ENCODE measurements at regions not wholly inside any gene's neighbourhood (a gene's known extent, or its start where the extent isn't known, plus 50 kb on each side); places are given as distances from the start of the nearest gene placed in this dataset.

DNA sequence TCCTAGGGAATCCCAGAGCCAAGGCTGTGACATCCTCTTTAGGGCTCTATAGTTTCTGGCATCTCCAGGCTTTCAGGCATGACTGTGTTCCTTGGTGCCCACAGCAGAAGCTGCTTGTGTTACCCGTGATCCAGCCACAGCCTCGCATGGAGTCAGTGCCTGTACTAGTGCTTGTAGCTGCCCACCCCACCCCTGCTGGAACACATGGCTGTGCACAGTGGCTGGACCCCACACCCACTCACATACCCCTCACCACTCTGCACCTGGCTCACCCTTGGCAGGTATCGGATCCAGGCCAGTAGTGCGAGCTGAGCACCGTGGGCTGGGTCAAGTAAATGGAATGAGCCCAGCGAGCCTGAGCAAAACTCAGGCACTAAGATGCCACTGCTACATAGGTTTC, 934.7 kb upstream of the PRMT6 start:
- CTCF ChIA-PET = no interaction called here
- no peak for DNase-seq
- 91% methylated on average over 5 of the region's 6 CpGs for WGBS (ENCODE audit: insufficient coverage)

DNA sequence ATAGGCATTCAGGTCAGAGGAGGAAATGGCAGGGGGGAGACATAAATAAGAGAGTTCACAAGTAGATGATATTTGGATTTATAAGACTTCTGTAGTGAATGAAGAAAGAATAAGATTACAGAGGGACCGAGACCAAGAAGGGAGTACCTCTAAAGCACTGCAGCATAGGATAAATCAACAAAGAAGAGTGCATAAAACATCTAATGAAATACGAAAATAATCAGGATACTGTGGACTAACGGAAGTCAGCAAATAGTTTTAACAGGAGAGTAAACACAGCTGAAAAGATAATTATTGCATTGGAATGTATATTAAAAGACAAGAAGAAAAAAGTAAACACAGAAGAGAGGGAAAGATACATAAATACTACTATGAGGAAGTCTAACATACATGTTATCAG, 921.9 kb upstream of the PRMT6 start:
- H3K79me2 ChIP-seq (ENCODE audit: control insufficient read depth, insufficient read depth, low read length) = no peaks in the 10 kb centered on the region
- ChIA-PET POLR2A (no interaction called here), CTCF (no interaction called here)
- intact Hi-C loops (cut with micrococcal nuclease) = no loop called here
- Mint-ChIP-seq H3K4me3 (no peak overlapping the region), H3K27ac (no peak overlapping the region), H3K9me3 (ENCODE audit: insufficient read depth) (no peaks in the 10 kb centered on the region), H3K27me3 (no peaks in the 10 kb centered on the region), H3K4me1 (no peaks in the 10 kb centered on the region)
- WGBS (ENCODE audit: insufficient coverage) = no CpG with 5 or more reads among the region's 3 CpGs
- H3K36me3 ChIP-seq (replicated peaks in 1 of 2; ENCODE audit: control extremely low read depth in 1 of 2, control insufficient read depth in 1 of 2, extremely low read depth in 1 of 2, insufficient read depth in 2 of 2, low read length in 1 of 2) = no peaks in the 10 kb centered on the region
- peaks cover 0 to 3% (median 0%) of the 10 kb centered on the region in 3 donors for H3K9me3 ChIP-seq (ENCODE audit: control extremely low read depth in 1 of 3, control insufficient read depth in 2 of 3, insufficient read depth in 1 of 3, low read length in 2 of 3)
- TF ChIP-seq, protein P1, sequence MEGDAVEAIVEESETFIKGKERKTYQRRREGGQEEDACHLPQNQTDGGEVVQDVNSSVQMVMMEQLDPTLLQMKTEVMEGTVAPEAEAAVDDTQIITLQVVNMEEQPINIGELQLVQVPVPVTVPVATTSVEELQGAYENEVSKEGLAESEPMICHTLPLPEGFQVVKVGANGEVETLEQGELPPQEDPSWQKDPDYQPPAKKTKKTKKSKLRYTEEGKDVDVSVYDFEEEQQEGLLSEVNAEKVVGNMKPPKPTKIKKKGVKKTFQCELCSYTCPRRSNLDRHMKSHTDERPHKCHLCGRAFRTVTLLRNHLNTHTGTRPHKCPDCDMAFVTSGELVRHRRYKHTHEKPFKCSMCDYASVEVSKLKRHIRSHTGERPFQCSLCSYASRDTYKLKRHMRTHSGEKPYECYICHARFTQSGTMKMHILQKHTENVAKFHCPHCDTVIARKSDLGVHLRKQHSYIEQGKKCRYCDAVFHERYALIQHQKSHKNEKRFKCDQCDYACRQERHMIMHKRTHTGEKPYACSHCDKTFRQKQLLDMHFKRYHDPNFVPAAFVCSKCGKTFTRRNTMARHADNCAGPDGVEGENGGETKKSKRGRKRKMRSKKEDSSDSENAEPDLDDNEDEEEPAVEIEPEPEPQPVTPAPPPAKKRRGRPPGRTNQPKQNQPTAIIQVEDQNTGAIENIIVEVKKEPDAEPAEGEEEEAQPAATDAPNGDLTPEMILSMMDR (IDR thresholded peaks at IDR 0.05) = no peak
- no peak for TF ChIP-seq EZH2 (IDR thresholded peaks at IDR 0.05; ENCODE audit: borderline replicate concordance, insufficient read depth, low read depth, low read length, poor library complexity, severe bottlenecking)
- no peaks in the 10 kb centered on the region for H4K20me1 ChIP-seq (ENCODE audit: control insufficient read depth, insufficient read depth, low read length, poor library complexity, severe bottlenecking)
- H3K27me3 ChIP-seq (replicated peaks in 1 of 4; ENCODE audit: control extremely low read depth in 1 of 4, control insufficient read depth in 3 of 4, insufficient read depth in 4 of 4, low read length in 3 of 4) = no peaks in the 10 kb centered on the region
- no peak overlapping the region for H3K27ac ChIP-seq (ENCODE audit: low read length in 2 of 2)
- DNase-seq = no peak
- H3K4me2 ChIP-seq (replicated peaks; ENCODE audit: low read depth, low read length, poor library complexity, severe bottlenecking) = no peak overlapping the region
- H3K4me1 ChIP-seq (ENCODE audit: control insufficient read depth in 2 of 2, insufficient read depth in 2 of 2, low read length in 2 of 2) = no peaks in the 10 kb centered on the region
- no peak overlapping the region for H2AFZ ChIP-seq (ENCODE audit: insufficient read depth, low read depth, low read length, poor library complexity, severe bottlenecking)
- H3K9ac ChIP-seq (ENCODE audit: low read length) = no peak overlapping the region
- no peak overlapping the region for H3K4me3 ChIP-seq (ENCODE audit: control extremely low read depth in 1 of 5, extremely low read depth in 1 of 5, insufficient read depth in 1 of 5, low read depth in 2 of 5, low read length in 4 of 5)
- no peak for ATAC-seq (ENCODE audit: low read depth)

More for the DNA sequence above, 934.7 kb upstream of the PRMT6 start:
- intact Hi-C loops (cut with micrococcal nuclease) = no loop called here
- POLR2A ChIA-PET = no interaction called here
- TF ChIP-seq, protein P1 (IDR thresholded peaks at IDR 0.05) = no peak
- TF ChIP-seq EZH2 (IDR thresholded peaks at IDR 0.05; ENCODE audit: borderline replicate concordance, insufficient read depth, low read depth, low read length, poor library complexity, severe bottlenecking) = no peak
- Histone ChIP-seq H3K27ac (ENCODE audit: low read length in 2 of 2) (no peak overlapping the region), H3K79me2 (ENCODE audit: control insufficient read depth, insufficient read depth, low read length) (no peaks in the 10 kb centered on the region), H3K9ac (ENCODE audit: low read length) (no peak overlapping the region), H3K4me2 (replicated peaks; ENCODE audit: low read depth, low read length, poor library complexity, severe bottlenecking) (no peak overlapping the region), H3K4me3 (ENCODE audit: control extremely low read depth in 1 of 5, extremely low read depth in 1 of 5, insufficient read depth in 1 of 5, low read depth in 2 of 5, low read length in 4 of 5) (no peak overlapping the region), H3K36me3 (replicated peaks in 1 of 2; ENCODE audit: control extremely low read depth in 1 of 2, control insufficient read depth in 1 of 2, extremely low read depth in 1 of 2, insufficient read depth in 2 of 2, low read length in 1 of 2) (no peaks in the 10 kb centered on the region), H3K4me1 (ENCODE audit: control insufficient read depth in 2 of 2, insufficient read depth in 2 of 2, low read length in 2 of 2) (no peaks in the 10 kb centered on the region), H4K20me1 (ENCODE audit: control insufficient read depth, insufficient read depth, low read length, poor library complexity, severe bottlenecking) (no peaks in the 10 kb centered on the region), H2AFZ (ENCODE audit: insufficient read depth, low read depth, low read length, poor library complexity, severe bottlenecking) (no peak overlapping the region), H3K9me3 (ENCODE audit: control extremely low read depth in 1 of 3, control insufficient read depth in 2 of 3, insufficient read depth in 1 of 3, low read length in 2 of 3) (peaks cover 0 to 24% (median 5%) of the 10 kb centered on the region in 3 donors), H3K27me3 (replicated peaks in 1 of 4; ENCODE audit: control extremely low read depth in 1 of 4, control insufficient read depth in 3 of 4, insufficient read depth in 4 of 4, low read length in 3 of 4) (no peaks in the 10 kb centered on the region)
- Mint-ChIP-seq H3K27ac (no peak overlapping the region), H3K27me3 (no peaks in the 10 kb centered on the region), H3K9me3 (ENCODE audit: insufficient read depth) (peaks cover 5% of the 10 kb centered on the region), H3K4me1 (no peaks in the 10 kb centered on the region), H3K4me3 (no peak overlapping the region)
- no peak for ATAC-seq (ENCODE audit: low read depth)
